GM13977 (cell line): ENCODE measurements at regions not wholly inside any gene's neighbourhood (a gene's known extent, or its start where the extent isn't known, plus 50 kb on each side); places are given as distances from the start of the nearest gene placed in this dataset.

ENCODE experiments used
- DNase-seq: peaks from one replicate; pipeline ENCODE4 v3.0.0; 2012; ENCODE audit warnings: low spot score
- in situ Hi-C: fragments of 300-500 bp; cut with MboI; formaldehyde crosslinking; loops from one replicate; pipeline ENCODE4 v1.12.0; 2022; ENCODE audit warnings: low sequenced_read_pairs, low pct_unique_long_range_greater_than_20kb, mixed read lengths, inconsistent platforms; ENCODE audit not compliant: unreplicated experiment
- TF ChIP-seq, protein P1 (sequence below): IDR thresholded peaks from 2 replicates; pipeline ENCODE4 v1.5.1; 2012; ENCODE audit warnings: mild to moderate bottlenecking, control low read depth; ENCODE audit not compliant: insufficient read depth; ENCODE audit errors: extremely low read depth, missing control alignments

GRCh38 chr1:198444792-198445191 lies 95.7 kb downstream of the ATP6V1G3 start:
- DNase-seq, result no peak
- in situ Hi-C loops, result no loop called here
- TF ChIP-seq, protein P1, sequence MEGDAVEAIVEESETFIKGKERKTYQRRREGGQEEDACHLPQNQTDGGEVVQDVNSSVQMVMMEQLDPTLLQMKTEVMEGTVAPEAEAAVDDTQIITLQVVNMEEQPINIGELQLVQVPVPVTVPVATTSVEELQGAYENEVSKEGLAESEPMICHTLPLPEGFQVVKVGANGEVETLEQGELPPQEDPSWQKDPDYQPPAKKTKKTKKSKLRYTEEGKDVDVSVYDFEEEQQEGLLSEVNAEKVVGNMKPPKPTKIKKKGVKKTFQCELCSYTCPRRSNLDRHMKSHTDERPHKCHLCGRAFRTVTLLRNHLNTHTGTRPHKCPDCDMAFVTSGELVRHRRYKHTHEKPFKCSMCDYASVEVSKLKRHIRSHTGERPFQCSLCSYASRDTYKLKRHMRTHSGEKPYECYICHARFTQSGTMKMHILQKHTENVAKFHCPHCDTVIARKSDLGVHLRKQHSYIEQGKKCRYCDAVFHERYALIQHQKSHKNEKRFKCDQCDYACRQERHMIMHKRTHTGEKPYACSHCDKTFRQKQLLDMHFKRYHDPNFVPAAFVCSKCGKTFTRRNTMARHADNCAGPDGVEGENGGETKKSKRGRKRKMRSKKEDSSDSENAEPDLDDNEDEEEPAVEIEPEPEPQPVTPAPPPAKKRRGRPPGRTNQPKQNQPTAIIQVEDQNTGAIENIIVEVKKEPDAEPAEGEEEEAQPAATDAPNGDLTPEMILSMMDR, result no peak

DNA sequence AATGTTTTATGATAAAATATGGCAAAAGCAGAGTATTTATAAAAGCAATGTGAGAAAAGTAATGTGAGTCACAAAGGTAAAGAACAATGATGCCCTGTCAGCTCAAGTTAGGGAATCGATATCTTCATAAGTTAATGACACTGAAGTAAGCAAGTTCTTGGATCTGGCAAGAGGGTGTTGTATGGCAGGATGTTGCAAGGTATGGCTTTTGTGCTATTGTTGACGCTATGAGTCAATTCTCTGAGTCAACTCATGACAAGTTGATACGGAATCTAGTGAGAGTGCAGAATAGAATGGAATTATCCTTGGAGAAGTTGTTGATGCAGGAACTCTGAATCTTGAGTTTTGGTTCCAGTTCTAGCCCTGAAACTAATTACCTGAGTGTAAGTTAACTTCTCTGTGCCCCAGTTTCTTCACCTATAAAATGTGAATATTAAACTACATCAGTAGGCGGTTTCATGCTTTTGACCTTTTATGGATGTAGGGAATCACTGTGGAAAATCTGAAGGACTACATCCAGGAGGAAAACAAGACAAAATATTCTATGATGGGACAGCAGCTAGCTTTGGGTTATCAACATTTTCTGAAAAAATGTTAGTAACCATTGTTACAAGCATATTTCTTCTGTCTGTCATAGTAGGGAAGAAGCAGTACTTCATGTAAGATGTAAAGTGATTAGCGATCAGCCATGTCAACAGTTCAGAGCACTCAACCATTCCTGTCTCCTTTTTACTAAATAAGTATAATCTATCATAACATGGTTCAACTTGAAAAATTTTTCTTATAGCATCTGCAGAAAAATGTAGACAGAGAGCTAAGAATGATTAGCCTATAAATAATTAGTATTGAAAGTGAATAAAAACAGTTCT lies 96.9 kb downstream of the ATP6V1G3 start:
- TF ChIP-seq, protein P1, result no peak
- no peak for DNase-seq
- in situ Hi-C loops, result no loop called here

- no peak for DNase-seq
- in situ Hi-C loops, result no loop called here
- TF ChIP-seq, protein P1, result no peak
These were observed 99.6 kb downstream of the ATP6V1G3 start for GRCh38 chr1:198440842-198441241.

GRCh38 chr1:198437332-198437731 lies 103.1 kb downstream of the ATP6V1G3 start:
- TF ChIP-seq, protein P1, result no peak
- in situ Hi-C loops, result no loop called here
- no peak for DNase-seq

DNA sequence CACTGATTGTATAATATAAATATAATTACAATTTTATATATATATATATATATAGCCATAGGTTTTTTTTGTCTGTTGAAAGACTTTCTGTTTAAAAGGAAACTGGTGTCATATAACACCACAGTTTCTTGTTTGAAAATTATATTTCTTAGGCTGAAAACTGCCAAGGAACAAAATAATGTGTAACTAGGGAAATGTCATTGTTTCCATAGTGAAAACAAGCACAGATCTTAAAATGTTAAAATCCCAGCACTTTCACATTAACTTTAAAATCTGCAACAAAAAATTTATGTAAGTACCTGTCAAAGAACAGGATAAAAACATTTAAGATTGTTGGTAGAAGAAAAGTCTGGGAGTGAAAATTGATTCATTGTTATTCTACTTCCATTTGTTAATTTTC lies 104.2 kb downstream of the ATP6V1G3 start:
- no peak for DNase-seq
- in situ Hi-C loops, result no loop called here
- TF ChIP-seq, protein P1, result no peak

DNA sequence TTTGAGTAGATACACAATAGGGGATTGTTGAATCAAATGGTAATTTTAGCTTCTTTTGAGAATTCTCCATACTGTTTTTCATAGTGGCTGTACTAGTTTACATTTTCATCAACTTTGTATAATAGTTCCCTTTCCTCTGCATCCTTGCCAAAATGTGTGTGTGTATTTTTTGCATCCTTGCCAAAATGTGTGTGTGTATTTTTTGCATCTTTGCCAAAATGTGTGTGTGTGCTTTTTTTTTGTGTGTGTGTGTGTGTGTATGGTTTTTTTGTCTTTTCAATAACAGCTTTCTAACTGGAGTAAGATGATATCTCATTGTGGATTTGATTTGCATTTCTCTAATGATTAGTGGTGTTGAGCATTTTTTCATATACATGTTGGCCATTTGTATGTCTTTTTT lies 105.4 kb downstream of the ATP6V1G3 start:
- in situ Hi-C loops, result no loop called here
- no peak for DNase-seq
- TF ChIP-seq, protein P1, result no peak
